HCT116 (cell line): ENCODE measurements at regions not wholly inside any gene's neighbourhood (a gene's known extent, or its start where the extent isn't known, plus 50 kb on each side); places are given as distances from the start of the nearest gene placed in this dataset.
"Not testable (repeated sequence)": the region's sequence is repeated elsewhere in the genome, so short reads cannot be mapped to it uniquely, and the experiment has no call there.

ENCODE experiments used
- ATAC-seq: fragments of 200-7000 bp; cut with Tn5 transposase; 2 replicates; pipeline ENCODE4 v1.9.1; 2020; ENCODE audit warnings: mild to moderate bottlenecking, moderate library complexity
- BruUV-seq: library from RNA; stranded (reverse); fragments of 400-500 nt; replicated peaks from 2 replicates; lab custom pipeline; 2021; lab: Mats Ljungman, UMichigan
- CTCF ChIA-PET: fragments of 300-600 bp; sonication (Branson Sonifier 250); formaldehyde crosslinking; loops from one replicate; lab custom pipeline; 2021; ENCODE audit warnings: antibody characterized with exemption; lab: Charles Lee
- POLR2A ChIA-PET: fragments of 300-600, 350-600 bp; sonication (Branson Sonifier 250); formaldehyde crosslinking; loops from one replicate; lab custom pipeline; 2021; ENCODE audit warnings: antibody characterized with exemption; lab: Charles Lee
- RAD21 ChIA-PET, 2 experiments: fragments of 300-600 bp; sonication (Branson Sonifier 250); formaldehyde crosslinking; loops; one replicate each; lab custom pipeline; 2023; ENCODE audit warnings: low total read pairs in 2 of 2; ENCODE audit not compliant: uncharacterized antibody in 2 of 2, unreplicated experiment in 2 of 2, low non-redundant PET in 1 of 2; lab: Charles Lee
- DNase-seq: peaks from one replicate; pipeline ENCODE4 v3.0.0-alpha.2; 2010; ENCODE audit warnings: low read depth, low spot score
- H2AFZ ChIP-seq: fragments of 200-600 bp; shearing (Covaris generic), sonication (generic); 2 replicates; pipeline ENCODE4 v1.6.1; 2017; ENCODE audit warnings: low read depth, mixed run types, mixed read lengths, antibody characterized with exemption, low read length; ENCODE audit not compliant: poor library complexity, severe bottlenecking
- H3K27ac ChIP-seq: 2 replicates; pipeline ENCODE4 v1.5.1; 2012; ENCODE audit warnings: low read depth, low read length
- H3K27me3 ChIP-seq: fragments of 200-600 bp; sonication (generic); 2 replicates; pipeline ENCODE4 v1.6.1; 2016; ENCODE audit warnings: mixed run types, low read length, mixed read lengths; ENCODE audit not compliant: insufficient read depth
- H3K36me3 ChIP-seq, 2 experiments: fragments of 200-500 bp in 1 of 2; fragments of 200-600 bp in 1 of 2; sonication (Bioruptor generic) in 1 of 2; sonication (generic) in 1 of 2; 2 replicates each; pipeline versions ENCODE4 v1.5.1 to v1.6.1; 2014 to 2016; ENCODE audit warnings: low read length in 2 of 2, inconsistent platforms in 1 of 2, mixed read lengths in 1 of 2, mixed run types in 1 of 2; ENCODE audit not compliant: insufficient read depth in 2 of 2, control insufficient read depth in 1 of 2
- H3K4me1 ChIP-seq, 2 experiments: fragments of 200-600 bp in 1 of 2; sonication (generic) in 1 of 2; 2 replicates each; pipeline versions ENCODE4 v1.5.1 to v1.6.1; 2012 to 2017; ENCODE audit warnings: low read length in 2 of 2, inconsistent platforms in 1 of 2, mild to moderate bottlenecking in 1 of 2, mixed read lengths in 1 of 2, mixed run types in 1 of 2, moderate library complexity in 1 of 2; ENCODE audit not compliant: insufficient read depth in 2 of 2, control insufficient read depth in 1 of 2
- H3K4me2 ChIP-seq: fragments of 200-600 bp; sonication (generic); 2 replicates; pipeline ENCODE4 v1.6.1; 2017; ENCODE audit warnings: mixed run types, low read length, mixed read lengths
- H3K4me3 ChIP-seq, 2 experiments: fragments of 200-600 bp in 1 of 2; sonication (generic) in 1 of 2; replicated peaks in 1 of 2; 2 replicates each; pipeline ENCODE4 v1.5.1; 2011 to 2016; ENCODE audit warnings: low read length in 2 of 2, control low read depth in 1 of 2, low read depth in 1 of 2, mild to moderate bottlenecking in 1 of 2, mixed read lengths in 1 of 2, mixed run types in 1 of 2
- H3K79me2 ChIP-seq: fragments of 200-600 bp; sonication (generic); 2 replicates; pipeline ENCODE4 v1.6.1; 2017; ENCODE audit warnings: mild to moderate bottlenecking, mixed run types, low read length, moderate library complexity, mixed read lengths; ENCODE audit not compliant: insufficient read depth
- H3K9ac ChIP-seq: fragments of 200-600 bp; sonication (generic); 2 replicates; pipeline ENCODE4 v1.6.1; 2016; ENCODE audit warnings: low read length, mixed read lengths
- H3K9me2 ChIP-seq: fragments of 200-600 bp; sonication (generic), shearing (Covaris generic); 2 replicates; pipeline ENCODE4 v1.6.1; 2017; ENCODE audit warnings: mixed run types, mild to moderate bottlenecking, moderate library complexity; ENCODE audit not compliant: insufficient read depth
- H3K9me3 ChIP-seq, 2 experiments: fragments of 200-500 bp in 1 of 2; fragments of 200-600 bp in 1 of 2; sonication (Bioruptor generic) in 1 of 2; sonication (generic) in 1 of 2; 2 replicates each; pipeline ENCODE4 v1.6.1; 2014 to 2017; ENCODE audit warnings: low read length in 2 of 2, mixed read lengths in 2 of 2, inconsistent platforms in 1 of 2, low read depth in 1 of 2, mild to moderate bottlenecking in 1 of 2, mixed run types in 1 of 2, moderate library complexity in 1 of 2; ENCODE audit not compliant: control insufficient read depth in 1 of 2, insufficient read depth in 1 of 2
- H4K20me1 ChIP-seq: fragments of 200-600 bp; sonication (generic), shearing (Covaris generic); 2 replicates; pipeline ENCODE4 v1.6.1; 2017; ENCODE audit warnings: mixed run types, mild to moderate bottlenecking, moderate library complexity; ENCODE audit not compliant: insufficient read depth
- CBX3 ChIP-seq: IDR thresholded peaks from 2 replicates; pipeline ENCODE4 v1.6.1; 2012; ENCODE audit warnings: low read depth
- CEBPB ChIP-seq: IDR thresholded peaks from 2 replicates; pipeline ENCODE4 v1.6.1; 2012; ENCODE audit warnings: low read depth
- EZH2 ChIP-seq: fragments of 200-600 bp; sonication (generic); IDR thresholded peaks from 2 replicates; pipeline ENCODE4 v1.6.1; 2017; ENCODE audit warnings: antibody characterized with exemption, mixed run types
- JUND ChIP-seq: IDR thresholded peaks from 2 replicates; pipeline ENCODE4 v1.6.1; 2012
- POLR2A ChIP-seq: IDR thresholded peaks from 2 replicates; pipeline ENCODE4 v1.7.0; 2011; ENCODE audit warnings: borderline replicate concordance; ENCODE audit not compliant: insufficient read depth, insufficient read length; ENCODE audit errors: extremely low read depth
- POLR2AphosphoS5 ChIP-seq: IDR thresholded peaks from 2 replicates; pipeline ENCODE4 v1.6.1; 2011; ENCODE audit warnings: mild to moderate bottlenecking, low read depth, low read length, moderate library complexity
- RAD21 ChIP-seq: IDR thresholded peaks from 2 replicates; pipeline ENCODE4 v1.6.1; 2012; ENCODE audit warnings: low read depth, mild to moderate bottlenecking
- SIN3A ChIP-seq: IDR thresholded peaks from 2 replicates; pipeline ENCODE4 v1.6.1; 2012; ENCODE audit warnings: low read depth
- SP1 ChIP-seq: IDR thresholded peaks from 2 replicates; pipeline ENCODE4 v1.6.1; 2012; ENCODE audit warnings: low read depth
- SRF ChIP-seq: IDR thresholded peaks from 2 replicates; pipeline ENCODE4 v1.6.1; 2012; ENCODE audit warnings: low read depth
- YY1 ChIP-seq: IDR thresholded peaks from 2 replicates; pipeline ENCODE4 v1.6.1; 2011; ENCODE audit warnings: low read length, low read depth, moderate library complexity, mild to moderate bottlenecking; ENCODE audit not compliant: insufficient replicate concordance; ENCODE audit errors: extremely low read depth
- ZFX ChIP-seq: fragments of 450-650 bp; IDR thresholded peaks from 2 replicates; pipeline ENCODE4 v1.6.1; 2017
- intact Hi-C: fragments of 100-400 bp; cut with micrococcal nuclease; formaldehyde crosslinking; loops from 2 replicates; pipeline ENCODE4 v1.10.0; 2022

DNA sequence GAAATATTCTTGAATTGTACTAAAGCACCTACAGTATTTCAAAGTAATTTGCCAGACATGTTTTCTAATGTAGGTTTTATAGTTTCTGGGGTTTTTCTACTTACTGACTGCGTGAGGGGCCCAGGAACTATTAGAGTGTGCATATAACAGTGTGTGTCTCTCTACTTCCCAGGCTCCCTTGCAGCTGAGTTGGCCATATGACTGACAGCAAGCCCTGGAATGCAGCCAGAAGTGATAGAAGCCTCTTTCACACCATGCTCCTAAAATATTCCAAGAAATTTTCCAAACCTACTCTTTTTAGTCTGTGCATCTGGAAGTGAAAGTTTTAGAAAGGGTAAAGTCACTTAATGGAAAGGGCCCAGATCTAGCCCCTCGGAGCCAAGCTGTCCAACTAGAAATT, 96.7 kb upstream of the SLC7A11 start (continued):
- TF ChIP-seq YY1 = no peak
- no peak for TF ChIP-seq EZH2
- no peak for TF ChIP-seq SP1
- no peak for TF ChIP-seq POLR2AphosphoS5
- no peak for TF ChIP-seq CEBPB
- no peak for TF ChIP-seq RAD21
- no peak for TF ChIP-seq JUND
- no peak for TF ChIP-seq SRF
- TF ChIP-seq POLR2A = no peak
- no peak for TF ChIP-seq CBX3
- no peak for TF ChIP-seq ZFX
- TF ChIP-seq SIN3A = no peak

DNA sequence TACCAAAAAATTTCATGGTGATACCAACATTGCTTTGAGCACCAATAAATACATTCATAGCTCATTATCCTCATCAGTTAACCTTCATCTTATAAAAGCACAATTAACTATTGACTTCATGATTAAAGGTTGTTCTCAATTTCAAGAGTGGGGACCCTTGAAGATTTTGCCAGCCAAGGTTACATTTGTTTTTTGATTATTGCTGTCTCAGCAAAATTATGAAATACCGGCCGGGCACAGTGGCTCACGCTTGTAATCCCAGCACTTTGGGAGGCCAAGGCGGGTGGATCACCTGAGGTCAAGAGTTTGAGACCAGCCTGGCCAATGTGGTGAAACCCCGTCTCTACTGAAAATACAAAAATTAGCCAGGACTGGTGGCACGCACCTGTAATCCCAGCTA, 96.1 kb upstream of the SLC7A11 start:
- H3K27me3 ChIP-seq, H3K4me3 ChIP-seq, POLR2A ChIA-PET, CTCF ChIA-PET, H3K27ac ChIP-seq, DNase-seq, H3K79me2 ChIP-seq, H4K20me1 ChIP-seq, RAD21 ChIA-PET, H2AFZ ChIP-seq, intact Hi-C loops, H3K9me3 ChIP-seq, H3K9ac ChIP-seq, H3K4me1 ChIP-seq, BruUV-seq, H3K9me2 ChIP-seq, H3K36me3 ChIP-seq, ATAC-seq, H3K4me2 ChIP-seq: not testable (repeated sequence)
